MM.1S (cell line): ENCODE measurements at regions not wholly inside any gene's neighbourhood (a gene's known extent, or its start where the extent isn't known, plus 50 kb on each side); places are given as distances from the start of the nearest gene placed in this dataset.

Source experiments
- DNase-seq: peaks from one replicate; pipeline ENCODE4 v3.0.0-alpha.2; 2015
- H2AFZ ChIP-seq: fragments of 300-600 bp; sonication (generic); 2 replicates; pipeline ENCODE4 v1.6.0; 2016; ENCODE audit warnings: antibody characterized with exemption, low read length
- H3F3A ChIP-seq: fragments of 300-600 bp; sonication (generic); 2 replicates; pipeline ENCODE4 v1.6.1; 2016; ENCODE audit warnings: mild to moderate bottlenecking, antibody characterized with exemption, low read length, moderate library complexity, mixed read lengths; ENCODE audit not compliant: insufficient read depth
- H3K27ac ChIP-seq: fragments of 300-600 bp; sonication (generic); 2 replicates; pipeline ENCODE4 v1.5.1; 2016; ENCODE audit warnings: mild to moderate bottlenecking, low read length
- H3K27me3 ChIP-seq: fragments of 300-600 bp; sonication (generic); replicated peaks from 2 replicates; pipeline ENCODE4 v1.6.0; 2016; ENCODE audit warnings: low read length; ENCODE audit not compliant: insufficient read depth
- H3K36me3 ChIP-seq: fragments of 300-600 bp; sonication (generic); replicated peaks from 2 replicates; pipeline ENCODE4 v1.6.1; 2016; ENCODE audit warnings: mild to moderate bottlenecking, low read length, mixed read lengths; ENCODE audit not compliant: insufficient read depth
- H3K4me1 ChIP-seq: fragments of 300-600 bp; sonication (generic); 2 replicates; pipeline ENCODE4 v1.6.1; 2016; ENCODE audit warnings: low read length, mixed read lengths
- H3K4me2 ChIP-seq: fragments of 300-600 bp; sonication (generic); 2 replicates; pipeline ENCODE4 v1.6.0; 2016; ENCODE audit warnings: low read depth, low read length
- H3K4me3 ChIP-seq: fragments of 300-600 bp; sonication (generic); 2 replicates; pipeline ENCODE4 v1.5.1; 2016; ENCODE audit warnings: low read length, mixed read lengths
- H3K79me2 ChIP-seq: fragments of 300-600 bp; sonication (generic); 2 replicates; pipeline ENCODE4 v1.6.1; 2016; ENCODE audit warnings: mixed run types, low read length, mixed read lengths
- H3K9ac ChIP-seq: fragments of 300-600 bp; sonication (generic); 2 replicates; pipeline ENCODE4 v1.6.1; 2016; ENCODE audit warnings: low read length, mixed read lengths
- H3K9me2 ChIP-seq: fragments of 300-600 bp; sonication (generic); replicated peaks from 2 replicates; pipeline ENCODE4 v1.6.1; 2016; ENCODE audit warnings: mild to moderate bottlenecking, low read length, mixed read lengths; ENCODE audit not compliant: insufficient read depth
- H3K9me3 ChIP-seq: fragments of 300-600 bp; sonication (generic); replicated peaks from 2 replicates; pipeline ENCODE4 v1.6.1; 2016; ENCODE audit warnings: mild to moderate bottlenecking, low read length, mixed read lengths; ENCODE audit not compliant: insufficient read depth
- H4K20me1 ChIP-seq: fragments of 300-600 bp; sonication (generic); 2 replicates; pipeline ENCODE4 v1.6.1; 2016; ENCODE audit warnings: mild to moderate bottlenecking, low read length, moderate library complexity, mixed read lengths; ENCODE audit not compliant: insufficient read depth
- CTCF ChIP-seq: fragments of 300-600 bp; sonication (generic); IDR thresholded peaks from 2 replicates; pipeline ENCODE4 v1.5.1; 2016; ENCODE audit warnings: antibody characterized with exemption, low read length, mixed read lengths
- EZH2 ChIP-seq: fragments of 300-600 bp; sonication (generic); optimal IDR thresholded peaks from 2 replicates; pipeline ENCODE3; 2017; ENCODE audit warnings: low read depth, mild to moderate bottlenecking, antibody characterized with exemption, low read length, mixed read lengths
- EZH2phosphoT487 ChIP-seq: fragments of 300-600 bp; sonication (generic); IDR thresholded peaks from 2 replicates; pipeline ENCODE4 v1.6.1; 2018; ENCODE audit warnings: antibody characterized with exemption, low read length

GRCh38 chr5:28714907-28715698, 1676.7 kb upstream of the CDH9 start:
- H3K27ac ChIP-seq: no peak overlapping the region
- H2AFZ ChIP-seq: no peak overlapping the region
- no peak overlapping the region for H3K9ac ChIP-seq
- DNase-seq: no peak
- no peaks in the 10 kb centered on the region for H3K4me1 ChIP-seq
- no peaks in the 10 kb centered on the region for H4K20me1 ChIP-seq
- H3K4me3 ChIP-seq: no peak overlapping the region
- H3K9me2 ChIP-seq: no peaks in the 10 kb centered on the region
- no peaks in the 10 kb centered on the region for H3K9me3 ChIP-seq
- TF ChIP-seq EZH2phosphoT487 (no peak), EZH2 (no peak), CTCF (no peak)
- no peaks in the 10 kb centered on the region for H3K79me2 ChIP-seq
- no peaks in the 10 kb centered on the region for H3K36me3 ChIP-seq
- H3F3A ChIP-seq: no peaks in the 10 kb centered on the region; the same call in 1 of the 2 replicates
- no peaks in the 10 kb centered on the region for H3K27me3 ChIP-seq
- H3K4me2 ChIP-seq: no peak overlapping the region

- no peak for DNase-seq
- H3K4me3 ChIP-seq: no peak overlapping the region
- H3K36me3 ChIP-seq: no peaks in the 10 kb centered on the region
- H3K79me2 ChIP-seq: no peaks in the 10 kb centered on the region
- no peak overlapping the region for H3K4me2 ChIP-seq
- no peaks in the 10 kb centered on the region for H3F3A ChIP-seq
- no peaks in the 10 kb centered on the region for H3K4me1 ChIP-seq
- H3K27ac ChIP-seq: no peak overlapping the region
- H3K9me3 ChIP-seq: no peaks in the 10 kb centered on the region
- no peak for TF ChIP-seq CTCF
- H3K9me2 ChIP-seq: no peaks in the 10 kb centered on the region
- no peaks in the 10 kb centered on the region for H3K27me3 ChIP-seq
- no peak overlapping the region for H2AFZ ChIP-seq
- no peaks in the 10 kb centered on the region for H4K20me1 ChIP-seq
- H3K9ac ChIP-seq: no peak overlapping the region
Measured at GRCh38 chr5:28710360-28710759, 1672.0 kb upstream of the CDH9 start.

GRCh38 chr5:28708472-28708871, 1670.1 kb upstream of the CDH9 start:
- H3K9ac ChIP-seq: no peak overlapping the region
- no peaks in the 10 kb centered on the region for H3K9me2 ChIP-seq
- H3K27me3 ChIP-seq: no peaks in the 10 kb centered on the region
- TF ChIP-seq EZH2phosphoT487 (no peak), EZH2 (no peak), CTCF (no peak)
- no peaks in the 10 kb centered on the region for H3K79me2 ChIP-seq
- H3F3A ChIP-seq: no peaks in the 10 kb centered on the region
- no peak overlapping the region for H3K4me3 ChIP-seq
- H3K27ac ChIP-seq: no peak overlapping the region
- no peaks in the 10 kb centered on the region for H3K4me1 ChIP-seq
- no peaks in the 10 kb centered on the region for H4K20me1 ChIP-seq
- no peak overlapping the region for H2AFZ ChIP-seq
- H3K9me3 ChIP-seq: no peaks in the 10 kb centered on the region
- no peaks in the 10 kb centered on the region for H3K36me3 ChIP-seq
- H3K4me2 ChIP-seq: no peak overlapping the region
- no peak for DNase-seq
